ENCODE measurements at regions not wholly inside any gene's neighbourhood (a gene's known extent, or its start where the extent isn't known, plus 50 kb on each side); places are given as distances from the start of the nearest gene placed in this dataset.

GRCh38 chr1:94592571-94592920 lies 51.0 kb upstream of the F3 start:
- DNase-seq (ENCODE audit: low read depth), result no peak

GRCh38 chr1:94591823-94592570 lies 50.4 kb upstream of the F3 start:
- DNase-seq (ENCODE audit: low read depth), result no peak
